HCT116 (cell line): ENCODE measurements at regions not wholly inside any gene's neighbourhood (a gene's known extent, or its start where the extent isn't known, plus 50 kb on each side); places are given as distances from the start of the nearest gene placed in this dataset.

Experiments
- ATAC-seq: fragments of 200-7000 bp; cut with Tn5 transposase; 2 replicates; pipeline ENCODE4 v1.9.1; 2020; ENCODE audit warnings: mild to moderate bottlenecking, moderate library complexity
- BruUV-seq: library from RNA; stranded (reverse); fragments of 400-500 nt; replicated peaks from 2 replicates; lab custom pipeline; 2021; lab: Mats Ljungman, UMichigan
- CTCF ChIA-PET: fragments of 300-600 bp; sonication (Branson Sonifier 250); formaldehyde crosslinking; loops from one replicate; lab custom pipeline; 2021; ENCODE audit warnings: antibody characterized with exemption; lab: Charles Lee
- POLR2A ChIA-PET: fragments of 300-600, 350-600 bp; sonication (Branson Sonifier 250); formaldehyde crosslinking; loops from one replicate; lab custom pipeline; 2021; ENCODE audit warnings: antibody characterized with exemption; lab: Charles Lee
- RAD21 ChIA-PET, 2 experiments: fragments of 300-600 bp; sonication (Branson Sonifier 250); formaldehyde crosslinking; loops; one replicate each; lab custom pipeline; 2023; ENCODE audit warnings: low total read pairs in 2 of 2; ENCODE audit not compliant: uncharacterized antibody in 2 of 2, unreplicated experiment in 2 of 2, low non-redundant PET in 1 of 2; lab: Charles Lee
- DNase-seq: peaks from one replicate; pipeline ENCODE4 v3.0.0-alpha.2; 2010; ENCODE audit warnings: low read depth, low spot score
- H2AFZ ChIP-seq: fragments of 200-600 bp; shearing (Covaris generic), sonication (generic); 2 replicates; pipeline ENCODE4 v1.6.1; 2017; ENCODE audit warnings: low read depth, mixed run types, mixed read lengths, antibody characterized with exemption, low read length; ENCODE audit not compliant: poor library complexity, severe bottlenecking
- H3K27ac ChIP-seq: 2 replicates; pipeline ENCODE4 v1.5.1; 2012; ENCODE audit warnings: low read depth, low read length
- H3K27me3 ChIP-seq: fragments of 200-600 bp; sonication (generic); 2 replicates; pipeline ENCODE4 v1.6.1; 2016; ENCODE audit warnings: mixed run types, low read length, mixed read lengths; ENCODE audit not compliant: insufficient read depth
- H3K36me3 ChIP-seq, 2 experiments: fragments of 200-500 bp in 1 of 2; fragments of 200-600 bp in 1 of 2; sonication (Bioruptor generic) in 1 of 2; sonication (generic) in 1 of 2; 2 replicates each; pipeline versions ENCODE4 v1.5.1 to v1.6.1; 2014 to 2016; ENCODE audit warnings: low read length in 2 of 2, inconsistent platforms in 1 of 2, mixed read lengths in 1 of 2, mixed run types in 1 of 2; ENCODE audit not compliant: insufficient read depth in 2 of 2, control insufficient read depth in 1 of 2
- H3K4me1 ChIP-seq, 2 experiments: fragments of 200-600 bp in 1 of 2; sonication (generic) in 1 of 2; 2 replicates each; pipeline versions ENCODE4 v1.5.1 to v1.6.1; 2012 to 2017; ENCODE audit warnings: low read length in 2 of 2, inconsistent platforms in 1 of 2, mild to moderate bottlenecking in 1 of 2, mixed read lengths in 1 of 2, mixed run types in 1 of 2, moderate library complexity in 1 of 2; ENCODE audit not compliant: insufficient read depth in 2 of 2, control insufficient read depth in 1 of 2
- H3K4me2 ChIP-seq: fragments of 200-600 bp; sonication (generic); 2 replicates; pipeline ENCODE4 v1.6.1; 2017; ENCODE audit warnings: mixed run types, low read length, mixed read lengths
- H3K4me3 ChIP-seq, 2 experiments: fragments of 200-600 bp in 1 of 2; sonication (generic) in 1 of 2; replicated peaks in 1 of 2; 2 replicates each; pipeline ENCODE4 v1.5.1; 2011 to 2016; ENCODE audit warnings: low read length in 2 of 2, control low read depth in 1 of 2, low read depth in 1 of 2, mild to moderate bottlenecking in 1 of 2, mixed read lengths in 1 of 2, mixed run types in 1 of 2
- H3K79me2 ChIP-seq: fragments of 200-600 bp; sonication (generic); 2 replicates; pipeline ENCODE4 v1.6.1; 2017; ENCODE audit warnings: mild to moderate bottlenecking, mixed run types, low read length, moderate library complexity, mixed read lengths; ENCODE audit not compliant: insufficient read depth
- H3K9ac ChIP-seq: fragments of 200-600 bp; sonication (generic); 2 replicates; pipeline ENCODE4 v1.6.1; 2016; ENCODE audit warnings: low read length, mixed read lengths
- H3K9me2 ChIP-seq: fragments of 200-600 bp; sonication (generic), shearing (Covaris generic); 2 replicates; pipeline ENCODE4 v1.6.1; 2017; ENCODE audit warnings: mixed run types, mild to moderate bottlenecking, moderate library complexity; ENCODE audit not compliant: insufficient read depth
- H3K9me3 ChIP-seq, 2 experiments: fragments of 200-500 bp in 1 of 2; fragments of 200-600 bp in 1 of 2; sonication (Bioruptor generic) in 1 of 2; sonication (generic) in 1 of 2; 2 replicates each; pipeline ENCODE4 v1.6.1; 2014 to 2017; ENCODE audit warnings: low read length in 2 of 2, mixed read lengths in 2 of 2, inconsistent platforms in 1 of 2, low read depth in 1 of 2, mild to moderate bottlenecking in 1 of 2, mixed run types in 1 of 2, moderate library complexity in 1 of 2; ENCODE audit not compliant: control insufficient read depth in 1 of 2, insufficient read depth in 1 of 2
- H4K20me1 ChIP-seq: fragments of 200-600 bp; sonication (generic), shearing (Covaris generic); 2 replicates; pipeline ENCODE4 v1.6.1; 2017; ENCODE audit warnings: mixed run types, mild to moderate bottlenecking, moderate library complexity; ENCODE audit not compliant: insufficient read depth
- CBX3 ChIP-seq: IDR thresholded peaks from 2 replicates; pipeline ENCODE4 v1.6.1; 2012; ENCODE audit warnings: low read depth
- CEBPB ChIP-seq: IDR thresholded peaks from 2 replicates; pipeline ENCODE4 v1.6.1; 2012; ENCODE audit warnings: low read depth
- EGR1 ChIP-seq: IDR thresholded peaks from 2 replicates; pipeline ENCODE4 v1.6.1; 2012; ENCODE audit warnings: low read depth
- ELF1 ChIP-seq: IDR thresholded peaks from 2 replicates; pipeline ENCODE4 v1.6.1; 2012; ENCODE audit warnings: low read depth, borderline replicate concordance
- EZH2 ChIP-seq: fragments of 200-600 bp; sonication (generic); IDR thresholded peaks from 2 replicates; pipeline ENCODE4 v1.6.1; 2017; ENCODE audit warnings: antibody characterized with exemption, mixed run types
- FOSL1 ChIP-seq: IDR thresholded peaks from 2 replicates; pipeline ENCODE4 v1.6.1; 2012; ENCODE audit warnings: low read depth
- RAD21 ChIP-seq: IDR thresholded peaks from 2 replicates; pipeline ENCODE4 v1.6.1; 2012; ENCODE audit warnings: low read depth, mild to moderate bottlenecking
- SIN3A ChIP-seq: IDR thresholded peaks from 2 replicates; pipeline ENCODE4 v1.6.1; 2012; ENCODE audit warnings: low read depth
- SP1 ChIP-seq: IDR thresholded peaks from 2 replicates; pipeline ENCODE4 v1.6.1; 2012; ENCODE audit warnings: low read depth
- SRF ChIP-seq: IDR thresholded peaks from 2 replicates; pipeline ENCODE4 v1.6.1; 2012; ENCODE audit warnings: low read depth
- YY1 ChIP-seq: IDR thresholded peaks from 2 replicates; pipeline ENCODE4 v1.6.1; 2011; ENCODE audit warnings: low read length, low read depth, moderate library complexity, mild to moderate bottlenecking; ENCODE audit not compliant: insufficient replicate concordance; ENCODE audit errors: extremely low read depth
- ZFX ChIP-seq: fragments of 450-650 bp; IDR thresholded peaks from 2 replicates; pipeline ENCODE4 v1.6.1; 2017
- ZNF274 ChIP-seq: fragments of 200-500 bp; sonication (Bioruptor generic); IDR thresholded peaks from 2 replicates; pipeline ENCODE4 v1.6.1; 2014; ENCODE audit warnings: mild to moderate bottlenecking, low read depth, low read length, inconsistent platforms
- intact Hi-C: fragments of 100-400 bp; cut with micrococcal nuclease; formaldehyde crosslinking; loops from 2 replicates; pipeline ENCODE4 v1.10.0; 2022
- TF ChIP-seq, protein P1 (sequence below): IDR thresholded peaks from 2 replicates; pipeline ENCODE4 v1.6.1; 2012
- TF ChIP-seq, protein P2 (sequence below): IDR thresholded peaks from 2 replicates; pipeline ENCODE4 v1.6.1; 2012; ENCODE audit warnings: low read depth

DNA sequence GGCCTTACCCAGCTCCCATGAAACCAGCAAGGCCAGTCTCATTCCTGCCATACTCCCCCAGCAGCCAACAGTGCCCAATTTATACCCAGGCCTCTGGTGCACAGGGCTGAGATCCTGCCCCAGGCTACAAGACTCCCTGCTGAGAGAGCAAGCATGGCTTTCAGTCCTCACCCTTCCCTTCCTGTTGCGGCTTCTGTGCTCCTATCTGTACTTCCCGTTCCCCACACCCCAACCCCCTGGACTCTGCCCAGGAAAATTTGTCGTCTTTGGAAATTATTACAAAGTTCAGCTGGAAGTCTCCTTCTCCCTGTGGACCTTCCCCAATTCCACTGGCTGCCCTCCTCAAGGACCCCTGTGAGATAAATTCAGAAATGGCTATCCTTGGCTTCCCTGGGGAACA is 84.1 kb upstream of the GK2 start:
- Histone ChIP-seq H3K4me3 (no peak overlapping the region), H3K27ac (no peak overlapping the region), H3K4me1 (no peaks in the 10 kb centered on the region), H3K27me3 (peaks cover 9% of the 10 kb centered on the region), H3K79me2 (no peaks in the 10 kb centered on the region), H3K9me3 (no peaks in the 10 kb centered on the region), H4K20me1 (no peaks in the 10 kb centered on the region), H2AFZ (no peak overlapping the region), H3K4me2 (no peak overlapping the region), H3K9me2 (no peaks in the 10 kb centered on the region), H3K9ac (no peak overlapping the region), H3K36me3 (no peaks in the 10 kb centered on the region)
- TF ChIP-seq CEBPB, result no peak
- no peak for TF ChIP-seq RAD21
- no peak for TF ChIP-seq FOSL1
- no peak for TF ChIP-seq ELF1
- TF ChIP-seq ZNF274, result no peak
- no peak for TF ChIP-seq SRF
- TF ChIP-seq, protein P1, sequence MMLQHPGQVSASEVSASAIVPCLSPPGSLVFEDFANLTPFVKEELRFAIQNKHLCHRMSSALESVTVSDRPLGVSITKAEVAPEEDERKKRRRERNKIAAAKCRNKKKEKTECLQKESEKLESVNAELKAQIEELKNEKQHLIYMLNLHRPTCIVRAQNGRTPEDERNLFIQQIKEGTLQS, result no peak
- TF ChIP-seq YY1, result no peak
- TF ChIP-seq SIN3A, result no peak
- TF ChIP-seq ZFX, result no peak
- TF ChIP-seq, protein P2, sequence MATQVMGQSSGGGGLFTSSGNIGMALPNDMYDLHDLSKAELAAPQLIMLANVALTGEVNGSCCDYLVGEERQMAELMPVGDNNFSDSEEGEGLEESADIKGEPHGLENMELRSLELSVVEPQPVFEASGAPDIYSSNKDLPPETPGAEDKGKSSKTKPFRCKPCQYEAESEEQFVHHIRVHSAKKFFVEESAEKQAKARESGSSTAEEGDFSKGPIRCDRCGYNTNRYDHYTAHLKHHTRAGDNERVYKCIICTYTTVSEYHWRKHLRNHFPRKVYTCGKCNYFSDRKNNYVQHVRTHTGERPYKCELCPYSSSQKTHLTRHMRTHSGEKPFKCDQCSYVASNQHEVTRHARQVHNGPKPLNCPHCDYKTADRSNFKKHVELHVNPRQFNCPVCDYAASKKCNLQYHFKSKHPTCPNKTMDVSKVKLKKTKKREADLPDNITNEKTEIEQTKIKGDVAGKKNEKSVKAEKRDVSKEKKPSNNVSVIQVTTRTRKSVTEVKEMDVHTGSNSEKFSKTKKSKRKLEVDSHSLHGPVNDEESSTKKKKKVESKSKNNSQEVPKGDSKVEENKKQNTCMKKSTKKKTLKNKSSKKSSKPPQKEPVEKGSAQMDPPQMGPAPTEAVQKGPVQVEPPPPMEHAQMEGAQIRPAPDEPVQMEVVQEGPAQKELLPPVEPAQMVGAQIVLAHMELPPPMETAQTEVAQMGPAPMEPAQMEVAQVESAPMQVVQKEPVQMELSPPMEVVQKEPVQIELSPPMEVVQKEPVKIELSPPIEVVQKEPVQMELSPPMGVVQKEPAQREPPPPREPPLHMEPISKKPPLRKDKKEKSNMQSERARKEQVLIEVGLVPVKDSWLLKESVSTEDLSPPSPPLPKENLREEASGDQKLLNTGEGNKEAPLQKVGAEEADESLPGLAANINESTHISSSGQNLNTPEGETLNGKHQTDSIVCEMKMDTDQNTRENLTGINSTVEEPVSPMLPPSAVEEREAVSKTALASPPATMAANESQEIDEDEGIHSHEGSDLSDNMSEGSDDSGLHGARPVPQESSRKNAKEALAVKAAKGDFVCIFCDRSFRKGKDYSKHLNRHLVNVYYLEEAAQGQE, result no peak
- no peak for TF ChIP-seq EGR1
- TF ChIP-seq CBX3, result no peak
- TF ChIP-seq SP1, result no peak
- no peak for TF ChIP-seq EZH2
- ATAC-seq (no peak), DNase-seq (no peak)
- intact Hi-C loops, result no loop called here
- ChIA-PET RAD21 (no interaction called here), POLR2A (no interaction called here), CTCF (no interaction called here)
- no TSS peak for BruUV-seq
